ENCODE measurements at regions not wholly inside any gene's neighbourhood (a gene's known extent, or its start where the extent isn't known, plus 50 kb on each side); places are given as distances from the start of the nearest gene placed in this dataset.

GRCh38 chr2:107466241-107466640, 360.5 kb upstream of the RGPD4 start:
- DNase-seq (ENCODE audit: extremely low read depth, insufficient read length), result no peak
- no peak for TF ChIP-seq CTCF (IDR thresholded peaks at IDR 0.05; ENCODE audit: insufficient read depth, low read length, poor library complexity, severe bottlenecking)
- no peaks in the 10 kb centered on the region for H3K27me3 ChIP-seq (replicated peaks; ENCODE audit: control insufficient read depth, insufficient read depth, low read length)
- H3K4me3 ChIP-seq (replicated peaks; ENCODE audit: low read depth, low read length), result no peak overlapping the region
- H3K36me3 ChIP-seq (ENCODE audit: control insufficient read depth, insufficient read depth, low read length), result no peaks in the 10 kb centered on the region

- Histone ChIP-seq H3K27me3 (replicated peaks; ENCODE audit: control insufficient read depth, insufficient read depth, low read length) (no peaks in the 10 kb centered on the region), H3K36me3 (ENCODE audit: control insufficient read depth, insufficient read depth, low read length) (no peaks in the 10 kb centered on the region), H3K4me3 (replicated peaks; ENCODE audit: low read depth, low read length) (no peak overlapping the region)
- TF ChIP-seq CTCF (IDR thresholded peaks at IDR 0.05; ENCODE audit: insufficient read depth, low read length, poor library complexity, severe bottlenecking), result no peak
- no peak for DNase-seq (ENCODE audit: extremely low read depth, insufficient read length)
Observed at GRCh38 chr2:107466984-107467773, 359.5 kb upstream of the RGPD4 start.

- TF ChIP-seq CTCF (IDR thresholded peaks at IDR 0.05; ENCODE audit: insufficient read depth, low read length, poor library complexity, severe bottlenecking), result no peak
- Histone ChIP-seq H3K4me3 (replicated peaks; ENCODE audit: low read depth, low read length) (no peak overlapping the region), H3K36me3 (ENCODE audit: control insufficient read depth, insufficient read depth, low read length) (no peaks in the 10 kb centered on the region), H3K27me3 (replicated peaks; ENCODE audit: control insufficient read depth, insufficient read depth, low read length) (no peaks in the 10 kb centered on the region)
- no peak for DNase-seq (ENCODE audit: extremely low read depth, insufficient read length)
Observed at GRCh38 chr2:107469437-107469995, 357.2 kb upstream of the RGPD4 start.

- TF ChIP-seq CTCF (IDR thresholded peaks at IDR 0.05; ENCODE audit: insufficient read depth, low read length, poor library complexity, severe bottlenecking), result no peak
- no peak for DNase-seq (ENCODE audit: extremely low read depth, insufficient read length)
- H3K4me3 ChIP-seq (replicated peaks; ENCODE audit: low read depth, low read length), result no peak overlapping the region
- H3K36me3 ChIP-seq (ENCODE audit: control insufficient read depth, insufficient read depth, low read length), result no peaks in the 10 kb centered on the region
- no peaks in the 10 kb centered on the region for H3K27me3 ChIP-seq (replicated peaks; ENCODE audit: control insufficient read depth, insufficient read depth, low read length)
Observed at GRCh38 chr2:107473150-107473549, 353.5 kb upstream of the RGPD4 start.

- no peak for DNase-seq (ENCODE audit: extremely low read depth, insufficient read length)
- no peaks in the 10 kb centered on the region for H3K36me3 ChIP-seq (ENCODE audit: control insufficient read depth, insufficient read depth, low read length)
- TF ChIP-seq CTCF (IDR thresholded peaks at IDR 0.05; ENCODE audit: insufficient read depth, low read length, poor library complexity, severe bottlenecking), result no peak
- no peak overlapping the region for H3K4me3 ChIP-seq (replicated peaks; ENCODE audit: low read depth, low read length)
- H3K27me3 ChIP-seq (replicated peaks; ENCODE audit: control insufficient read depth, insufficient read depth, low read length), result no peaks in the 10 kb centered on the region
Observed at GRCh38 chr2:107475859-107476258, 350.8 kb upstream of the RGPD4 start.

Data from GM06990 (cell line).